ENCODE measurements at regions not wholly inside any gene's neighbourhood (a gene's known extent, or its start where the extent isn't known, plus 50 kb on each side); places are given as distances from the start of the nearest gene placed in this dataset.
"Not testable (repeated sequence)": the region's sequence is repeated elsewhere in the genome, so short reads cannot be mapped to it uniquely, and the experiment has no call there.

DNA sequence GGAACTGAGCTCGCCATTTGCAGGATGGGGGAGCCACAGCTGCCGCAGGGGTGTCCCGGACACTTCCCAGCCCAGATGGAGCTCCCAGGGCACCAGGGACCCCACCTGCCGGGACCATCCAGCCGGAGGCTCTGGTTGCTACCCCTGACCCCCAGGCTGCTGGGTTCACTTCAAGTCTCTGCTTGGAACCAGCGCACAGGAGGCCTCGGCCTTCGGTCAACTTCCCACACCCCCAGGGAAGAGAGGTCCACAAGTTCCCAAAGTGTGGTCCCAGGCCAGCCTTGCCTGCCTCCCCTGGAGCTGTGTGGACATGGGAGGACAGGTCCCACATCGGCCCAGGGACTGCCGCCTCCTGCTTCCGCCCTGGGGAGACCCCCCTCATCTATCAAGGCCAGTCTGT lies 117.0 kb downstream of the TEX29 start:
- no peaks in the 10 kb centered on the region for H3K27me3 ChIP-seq (ENCODE audit: low read depth)
- H3K4me1 ChIP-seq: no peaks in the 10 kb centered on the region
- H3K36me3 ChIP-seq: no peaks in the 10 kb centered on the region
- no peak overlapping the region for H3K27ac ChIP-seq
- TF ChIP-seq, protein P1, sequence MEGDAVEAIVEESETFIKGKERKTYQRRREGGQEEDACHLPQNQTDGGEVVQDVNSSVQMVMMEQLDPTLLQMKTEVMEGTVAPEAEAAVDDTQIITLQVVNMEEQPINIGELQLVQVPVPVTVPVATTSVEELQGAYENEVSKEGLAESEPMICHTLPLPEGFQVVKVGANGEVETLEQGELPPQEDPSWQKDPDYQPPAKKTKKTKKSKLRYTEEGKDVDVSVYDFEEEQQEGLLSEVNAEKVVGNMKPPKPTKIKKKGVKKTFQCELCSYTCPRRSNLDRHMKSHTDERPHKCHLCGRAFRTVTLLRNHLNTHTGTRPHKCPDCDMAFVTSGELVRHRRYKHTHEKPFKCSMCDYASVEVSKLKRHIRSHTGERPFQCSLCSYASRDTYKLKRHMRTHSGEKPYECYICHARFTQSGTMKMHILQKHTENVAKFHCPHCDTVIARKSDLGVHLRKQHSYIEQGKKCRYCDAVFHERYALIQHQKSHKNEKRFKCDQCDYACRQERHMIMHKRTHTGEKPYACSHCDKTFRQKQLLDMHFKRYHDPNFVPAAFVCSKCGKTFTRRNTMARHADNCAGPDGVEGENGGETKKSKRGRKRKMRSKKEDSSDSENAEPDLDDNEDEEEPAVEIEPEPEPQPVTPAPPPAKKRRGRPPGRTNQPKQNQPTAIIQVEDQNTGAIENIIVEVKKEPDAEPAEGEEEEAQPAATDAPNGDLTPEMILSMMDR (IDR thresholded peaks at IDR 0.05): no peak
- intact Hi-C loops (cut with DNase I): no loop called here
- H3K9me3 ChIP-seq: no peaks in the 10 kb centered on the region
- H3K4me3 ChIP-seq: no peak overlapping the region
- ATAC-seq (no peak), DNase-seq (no peak)

GRCh38 chr13:111437856-111438547 lies 117.6 kb downstream of the TEX29 start:
- intact Hi-C loops (cut with DNase I): no loop called here
- TF ChIP-seq, protein P1 (IDR thresholded peaks at IDR 0.05): no peak
- DNase-seq (no peak), ATAC-seq (no peak)
- no peaks in the 10 kb centered on the region for H3K9me3 ChIP-seq
- no peak overlapping the region for H3K27ac ChIP-seq
- no peak overlapping the region for H3K4me3 ChIP-seq
- no peaks in the 10 kb centered on the region for H3K4me1 ChIP-seq
- H3K36me3 ChIP-seq: no peaks in the 10 kb centered on the region
- H3K27me3 ChIP-seq (ENCODE audit: low read depth): no peaks in the 10 kb centered on the region

GRCh38 chr13:111440492-111440891 lies 120.0 kb downstream of the TEX29 start:
- H3K27ac ChIP-seq; DNase-seq; H3K36me3 ChIP-seq; ATAC-seq; H3K9me3 ChIP-seq; H3K27me3 ChIP-seq (ENCODE audit: low read depth); H3K4me1 ChIP-seq; intact Hi-C loops (cut with DNase I); H3K4me3 ChIP-seq: not testable (repeated sequence)
- TF ChIP-seq, protein P1 (IDR thresholded peaks at IDR 0.05): peak; percentile 19

- ATAC-seq (no peak), DNase-seq (no peak)
- TF ChIP-seq, protein P1 (IDR thresholded peaks at IDR 0.05): no peak
- no peaks in the 10 kb centered on the region for H3K27me3 ChIP-seq (ENCODE audit: low read depth)
- no peaks in the 10 kb centered on the region for H3K9me3 ChIP-seq
- H3K27ac ChIP-seq: no peak overlapping the region
- intact Hi-C loops (cut with DNase I): no loop called here
- H3K4me1 ChIP-seq: no peaks in the 10 kb centered on the region
- no peaks in the 10 kb centered on the region for H3K36me3 ChIP-seq
- no peak overlapping the region for H3K4me3 ChIP-seq
Measured at GRCh38 chr13:111443981-111444380, 123.5 kb downstream of the TEX29 start.

DNA sequence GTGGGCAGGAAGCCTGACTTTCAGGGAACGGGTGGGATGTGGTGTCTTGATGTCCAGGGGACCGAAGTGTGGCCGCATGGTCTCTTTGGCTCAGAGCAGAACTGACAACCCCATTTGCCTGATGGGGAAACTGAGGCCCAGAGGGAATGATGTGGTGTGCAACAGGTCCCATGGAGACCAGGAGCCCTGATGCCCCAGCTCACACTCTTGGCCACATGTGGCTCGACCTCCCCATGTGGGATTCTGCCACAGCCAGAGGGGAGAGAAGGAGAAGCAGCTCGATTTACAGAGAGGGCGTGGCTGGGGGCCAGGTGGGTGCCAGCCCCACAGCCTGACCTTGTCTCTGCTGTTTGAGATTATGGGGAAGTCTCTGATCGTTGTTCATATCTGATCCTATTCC lies 128.1 kb downstream of the TEX29 start:
- H3K27ac ChIP-seq: no peak overlapping the region
- intact Hi-C loops (cut with DNase I): no loop called here

More for the DNA sequence above, 128.1 kb downstream of the TEX29 start:
- H3K36me3 ChIP-seq: no peaks in the 10 kb centered on the region
- TF ChIP-seq, protein P1 (IDR thresholded peaks at IDR 0.05): no peak
- H3K27me3 ChIP-seq (ENCODE audit: low read depth): peaks cover 3% of the 10 kb centered on the region
- DNase-seq (no peak), ATAC-seq (no peak)
- H3K9me3 ChIP-seq: no peaks in the 10 kb centered on the region
- no peak overlapping the region for H3K4me3 ChIP-seq
- no peaks in the 10 kb centered on the region for H3K4me1 ChIP-seq
